BE2C (cell line): ENCODE measurements at regions not wholly inside any gene's neighbourhood (a gene's known extent, or its start where the extent isn't known, plus 50 kb on each side); places are given as distances from the start of the nearest gene placed in this dataset.

Experiments used
- DNase-seq: peaks from one replicate; pipeline ENCODE4 v3.0.0-alpha.2; 2020
- H3K27me3 ChIP-seq: fragments of 250-450 bp; sonication (Bioruptor Pico); 2 replicates; pipeline ENCODE4 v1.5.1; 2020; ENCODE audit warnings: mild to moderate bottlenecking
- H3K36me3 ChIP-seq: fragments of 250-450 bp; sonication (Bioruptor Pico); 2 replicates; pipeline ENCODE4 v1.5.1; 2020; ENCODE audit warnings: mild to moderate bottlenecking
- H3K4me1 ChIP-seq: fragments of 250-450 bp; sonication (Bioruptor Pico); 2 replicates; pipeline ENCODE4 v1.5.1; 2020
- H3K4me3 ChIP-seq: 2 replicates; pipeline ENCODE4 v1.5.1; 2011; ENCODE audit warnings: low read depth, low read length
- H3K9me3 ChIP-seq: fragments of 250-450 bp; sonication (Bioruptor Pico); 2 replicates; pipeline ENCODE4 v1.5.1; 2020
- CTCF ChIP-seq: IDR thresholded peaks from 2 replicates; pipeline ENCODE4 v1.5.1; 2012; ENCODE audit warnings: mild to moderate bottlenecking, low read depth, low read length

DNA sequence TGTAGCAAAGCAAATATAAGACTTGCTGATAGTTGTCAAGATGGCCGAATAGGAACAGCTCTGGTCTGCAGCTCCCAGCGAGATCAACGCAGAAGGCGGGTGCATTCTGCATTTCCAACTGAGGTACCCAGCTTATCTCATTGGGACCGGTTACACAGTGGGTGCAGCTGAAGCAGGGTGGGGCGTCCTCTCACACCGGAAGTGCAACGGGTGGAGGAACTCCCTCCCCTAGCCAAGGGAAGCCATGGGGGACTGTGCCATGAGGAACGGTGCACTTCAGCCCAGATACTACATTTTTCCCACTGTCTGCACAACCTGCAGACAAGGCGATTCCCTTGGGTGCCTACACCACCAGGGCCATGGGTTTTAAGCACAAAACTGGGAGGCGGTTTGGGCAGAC lies 382.3 kb upstream of the EMCN start:
- Histone ChIP-seq H3K27me3 (no peaks in the 10 kb centered on the region), H3K9me3 (no peaks in the 10 kb centered on the region), H3K4me3 (no peak overlapping the region), H3K4me1 (no peaks in the 10 kb centered on the region), H3K36me3 (no peaks in the 10 kb centered on the region)
- no peak for TF ChIP-seq CTCF
- no peak for DNase-seq

- no peaks in the 10 kb centered on the region for H3K27me3 ChIP-seq
- H3K9me3 ChIP-seq = no peaks in the 10 kb centered on the region
- no peak for DNase-seq
- H3K4me3 ChIP-seq = no peak overlapping the region
- no peaks in the 10 kb centered on the region for H3K4me1 ChIP-seq
- H3K36me3 ChIP-seq = no peaks in the 10 kb centered on the region
- TF ChIP-seq CTCF = no peak
Measured at GRCh38 chr4:100898844-100899243, 381.0 kb upstream of the EMCN start.

DNA sequence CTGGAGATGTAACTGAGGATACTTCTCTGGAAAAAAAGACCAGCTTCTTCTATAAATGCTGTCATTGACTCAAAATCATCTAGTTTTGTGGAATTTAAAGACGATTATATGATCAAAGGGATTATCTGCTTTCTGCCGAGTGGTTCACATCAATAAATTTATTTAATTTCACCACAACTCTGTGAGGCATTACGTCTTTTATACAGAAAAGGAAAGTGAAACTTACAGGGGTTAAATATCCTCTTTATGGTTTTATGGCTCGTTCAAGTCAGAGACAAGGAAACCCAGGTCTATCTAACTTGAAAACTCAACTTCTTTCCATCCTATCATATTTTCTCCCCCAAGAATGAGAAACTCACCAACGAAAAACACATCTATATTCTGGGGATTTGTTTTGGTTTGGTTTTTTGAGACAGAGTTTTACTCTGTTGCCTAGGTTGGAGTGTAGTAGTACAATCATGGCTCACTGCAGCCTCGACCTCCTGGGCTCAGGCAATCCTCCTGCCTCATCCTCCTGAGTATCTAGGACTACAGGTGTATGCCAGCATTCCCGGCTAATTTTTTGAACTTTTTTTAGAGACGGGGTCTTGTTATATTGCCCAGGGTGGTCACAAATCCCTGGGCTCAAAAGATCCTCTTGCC lies 377.9 kb upstream of the EMCN start:
- no peak for TF ChIP-seq CTCF

GRCh38 chr4:100894339-100894870 lies 376.6 kb upstream of the EMCN start:
- Histone ChIP-seq H3K4me1 (no peaks in the 10 kb centered on the region), H3K36me3 (no peaks in the 10 kb centered on the region), H3K4me3 (no peak overlapping the region), H3K27me3 (no peaks in the 10 kb centered on the region), H3K9me3 (no peaks in the 10 kb centered on the region)
- DNase-seq = no peak
- no peak for TF ChIP-seq CTCF

More for the DNA sequence above, 377.9 kb upstream of the EMCN start:
- Histone ChIP-seq H3K27me3 (no peaks in the 10 kb centered on the region), H3K4me3 (no peak overlapping the region), H3K9me3 (no peaks in the 10 kb centered on the region), H3K4me1 (no peaks in the 10 kb centered on the region), H3K36me3 (no peaks in the 10 kb centered on the region)
- no peak for DNase-seq

GRCh38 chr4:100891808-100892207 lies 374.0 kb upstream of the EMCN start:
- DNase-seq = no peak
- TF ChIP-seq CTCF = no peak
- Histone ChIP-seq H3K4me3 (no peak overlapping the region), H3K4me1 (no peaks in the 10 kb centered on the region), H3K9me3 (no peaks in the 10 kb centered on the region), H3K27me3 (no peaks in the 10 kb centered on the region), H3K36me3 (no peaks in the 10 kb centered on the region)

DNA sequence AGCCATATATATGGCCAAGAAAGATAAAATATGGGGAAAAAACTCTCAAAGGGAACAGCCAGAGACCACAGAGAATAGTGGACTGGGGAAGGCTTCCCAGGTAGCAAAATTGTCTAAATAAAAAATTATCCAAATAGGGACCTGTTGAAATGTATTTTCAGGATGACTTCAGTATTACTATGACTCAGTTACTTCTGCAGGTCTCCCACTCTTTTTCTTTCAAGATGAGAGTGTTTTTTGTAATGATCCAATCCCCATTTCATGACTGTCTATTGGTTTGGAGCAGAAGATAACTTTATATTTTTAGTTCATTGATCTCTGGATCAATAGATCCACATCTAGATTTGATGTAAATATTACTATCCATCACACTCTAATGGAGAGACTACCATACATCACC lies 372.1 kb upstream of the EMCN start:
- Histone ChIP-seq H3K4me3 (no peak overlapping the region), H3K4me1 (no peaks in the 10 kb centered on the region), H3K27me3 (no peaks in the 10 kb centered on the region), H3K9me3 (no peaks in the 10 kb centered on the region), H3K36me3 (no peaks in the 10 kb centered on the region)
- no peak for DNase-seq
- no peak for TF ChIP-seq CTCF
